GM12892 (cell line): ENCODE measurements at regions not wholly inside any gene's neighbourhood (a gene's known extent, or its start where the extent isn't known, plus 50 kb on each side); places are given as distances from the start of the nearest gene placed in this dataset.

Experiments used
- POLR2A ChIP-seq: IDR thresholded peaks from 2 replicates; pipeline ENCODE4 v1.6.1; 2011; ENCODE audit warnings: low read depth, low read length, control low read depth
- POLR2AphosphoS5 ChIP-seq: IDR thresholded peaks from 2 replicates; pipeline ENCODE4 v1.6.1; 2011; ENCODE audit warnings: low read depth, low read length, control low read depth
- TAF1 ChIP-seq: IDR thresholded peaks from 2 replicates; pipeline ENCODE4 v1.6.1; 2011; ENCODE audit warnings: low read depth, mild to moderate bottlenecking, control low read depth, low read length, borderline replicate concordance

DNA sequence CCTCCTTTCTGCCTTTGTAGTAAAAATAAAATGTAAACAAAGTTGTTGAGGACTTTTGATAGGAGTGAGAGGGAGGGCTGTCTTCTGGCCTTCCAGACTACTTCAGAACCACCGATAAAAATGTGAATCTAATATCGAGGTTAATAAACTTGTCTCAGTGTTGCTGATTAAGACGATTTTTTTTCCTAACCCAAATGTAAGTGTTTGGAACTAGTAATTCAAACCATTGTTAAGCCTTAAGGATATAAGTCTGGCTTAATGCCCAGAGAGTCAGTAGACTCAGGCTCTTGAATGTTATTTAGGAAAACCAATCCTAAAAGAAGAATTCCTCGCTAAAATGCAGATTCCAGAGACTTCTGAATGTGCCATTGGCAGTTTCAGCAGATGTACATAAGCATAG lies 356.9 kb downstream of the SIPA1L2 start:
- no peak for TF ChIP-seq POLR2A
- TF ChIP-seq POLR2AphosphoS5, result no peak
- TF ChIP-seq TAF1, result no peak
